Transverse colon (tissue), 4 donors: ENCODE measurements at regions not wholly inside any gene's neighbourhood (a gene's known extent, or its start where the extent isn't known, plus 50 kb on each side); places are given as distances from the start of the nearest gene placed in this dataset.
A peak's percentile ranks its signal among the peaks of the same experiment; 100 is the strongest.

Source experiments
- DNase-seq: peaks from one replicate; pipeline ENCODE4 v3.0.0-alpha.2; 2019
- H3K27ac ChIP-seq, 4 donors: fragments of 200-600 bp; sonication (generic); 2 replicates each; pipeline ENCODE4 v1.5.1; 2016 to 2018; ENCODE audit warnings: inconsistent platforms in 4 of 4
- H3K27me3 ChIP-seq: fragments of 200-600 bp; sonication (generic); 2 replicates; pipeline ENCODE4 v1.5.1; 2017; ENCODE audit warnings: inconsistent platforms
- H3K36me3 ChIP-seq, 4 donors: fragments of 200-600 bp; sonication (generic); 2 replicates each; pipeline ENCODE4 v1.5.1; 2017 to 2019; ENCODE audit warnings: inconsistent platforms in 4 of 4
- H3K4me1 ChIP-seq, 4 donors: fragments of 200-600 bp; sonication (generic); 2 replicates each; pipeline ENCODE4 v1.5.1; 2017 to 2020; ENCODE audit warnings: inconsistent platforms in 4 of 4
- H3K4me3 ChIP-seq, 4 donors: fragments of 200-600 bp; sonication (generic); 1 replicate in 1 of 4; 2 replicates in 3 of 4; pipeline versions ENCODE4 v1.5.1 to v1.6.1; 2017 to 2019; ENCODE audit warnings: inconsistent platforms in 4 of 4
- H3K9me3 ChIP-seq, 2 donors: fragments of 200-600 bp; sonication (generic); 2 replicates each; pipeline ENCODE4 v1.5.1; 2017 to 2019; ENCODE audit warnings: inconsistent platforms in 2 of 2
- CTCF ChIP-seq, 5 experiments: fragments of 200-600 bp in 3 of 5; fragments of 450-650 bp in 2 of 5; sonication (generic) in 3 of 5; IDR thresholded peaks; 1 replicate in 2 of 5; 2 replicates in 3 of 5; pipeline ENCODE4 v1.5.1; 2016 to 2017; ENCODE audit warnings: antibody characterized with exemption in 5 of 5, inconsistent platforms in 3 of 5, mild to moderate bottlenecking in 2 of 5, moderate library complexity in 1 of 5
- EP300 ChIP-seq: sonication (generic); formaldehyde crosslinking; IDR thresholded peaks from one replicate; pipeline ENCODE4 v1.6.1; 2017; ENCODE audit warnings: antibody characterized with exemption, low read depth
- POLR2A ChIP-seq: fragments of 450-650 bp; IDR thresholded peaks from one replicate; pipeline ENCODE4 v1.6.1; 2016; ENCODE audit warnings: antibody characterized with exemption, mild to moderate bottlenecking, moderate library complexity
- POLR2AphosphoS5 ChIP-seq, 3 donors: sonication (generic); formaldehyde crosslinking; IDR thresholded peaks; one replicate each; pipeline ENCODE4 v1.6.1; 2016; ENCODE audit warnings: antibody characterized with exemption in 3 of 3
- WGBS, 2 donors: methylation state at CpG; one replicate each; pipeline ENCODE4 v1.1.5; 2018; ENCODE audit warnings: low coverage in 1 of 2; 5-methylcytosine and 5-hydroxymethylcytosine counted together
- in situ Hi-C, 4 donors: fragments of 200-750 bp; cut with MboI; loops; one replicate each; pipeline versions ENCODE4 v1.15.0 to v1.15.1; 2017; ENCODE audit warnings: low sequenced_read_pairs in 3 of 4, low pct_ligation_motif_present in 1 of 4, low pct_unique_long_range_greater_than_20kb in 1 of 4
- intact Hi-C: fragments of 100-400 bp; cut with DNase I; formaldehyde crosslinking; loops from one replicate; pipeline ENCODE4 v1.15.1; 2023; ENCODE audit warnings: low total_unique reads

GRCh38 chrX:77087529-77088169 lies 359.5 kb upstream of the FGF16 start:
- TF ChIP-seq CTCF (IDR thresholded peaks at IDR 0.05) (no peak), POLR2AphosphoS5 (IDR thresholded peaks at IDR 0.05) (no peak), EP300 (no peak), POLR2A (no peak)
- in situ Hi-C loops (no loop called here), intact Hi-C loops (no loop called here)
- no peaks in the 10 kb centered on the region for H3K27me3 ChIP-seq
- H3K27ac ChIP-seq: no peak overlapping the region
- DNase-seq: peak; percentile 8
- no peaks in the 10 kb centered on the region for H3K9me3 ChIP-seq
- 0 to 62% methylated on average over 1 to 7 of the region's 7 CpGs for WGBS, 2 donors
- no peaks in the 10 kb centered on the region for H3K4me1 ChIP-seq
- H3K4me3 ChIP-seq: no peak overlapping the region
- no peaks in the 10 kb centered on the region for H3K36me3 ChIP-seq

GRCh38 chrX:77088233-77088632 lies 359.0 kb upstream of the FGF16 start:
- 41% methylated on average over 1 of the region's 1 CpG; no CpG with 5 or more reads in 1 of the 2 donors for WGBS, 2 donors

GRCh38 chrX:77114501-77114900 lies 332.7 kb upstream of the FGF16 start:
- no peaks in the 10 kb centered on the region for H3K36me3 ChIP-seq
- in situ Hi-C loops (loop anchor here in 1 of 4 donors (25.0 kb wide), 1 partner anchor 102 kb away; no protein-coding TSS in a partner anchor), intact Hi-C loops (no loop called here)
- no peak for DNase-seq
- 61% methylated on average over 1 of the region's 1 CpG; no CpG with 5 or more reads in 1 of the 2 donors for WGBS, 2 donors
- no peaks in the 10 kb centered on the region for H3K4me1 ChIP-seq
- H3K4me3 ChIP-seq: no peak overlapping the region
- TF ChIP-seq POLR2A: no peak
- TF ChIP-seq EP300: no peak
- no peak for TF ChIP-seq CTCF (IDR thresholded peaks at IDR 0.05)
- no peak for TF ChIP-seq POLR2AphosphoS5 (IDR thresholded peaks at IDR 0.05)
- H3K27ac ChIP-seq: no peak overlapping the region
- H3K9me3 ChIP-seq: no peaks in the 10 kb centered on the region
- no peaks in the 10 kb centered on the region for H3K27me3 ChIP-seq

More at GRCh38 chrX:77088233-77088632, 359.0 kb upstream of the FGF16 start:
- intact Hi-C loops (no loop called here), in situ Hi-C loops (no loop called here)
- H3K4me3 ChIP-seq: no peak overlapping the region
- H3K27me3 ChIP-seq: no peaks in the 10 kb centered on the region
- DNase-seq: no peak
- TF ChIP-seq POLR2AphosphoS5 (IDR thresholded peaks at IDR 0.05) (no peak), POLR2A (no peak), CTCF (IDR thresholded peaks at IDR 0.05) (no peak), EP300 (no peak)
- H3K4me1 ChIP-seq: no peaks in the 10 kb centered on the region
- no peaks in the 10 kb centered on the region for H3K9me3 ChIP-seq
- no peak overlapping the region for H3K27ac ChIP-seq
- H3K36me3 ChIP-seq: no peaks in the 10 kb centered on the region

GRCh38 chrX:77118686-77119085 lies 328.5 kb upstream of the FGF16 start:
- in situ Hi-C loops (loop anchor here in 1 of 4 donors (25.0 kb wide), 1 partner anchor 106 kb away; no protein-coding TSS in a partner anchor), intact Hi-C loops (no loop called here)
- no peak overlapping the region for H3K27ac ChIP-seq
- H3K27me3 ChIP-seq: no peaks in the 10 kb centered on the region
- no peak for TF ChIP-seq POLR2A
- TF ChIP-seq EP300: no peak
- TF ChIP-seq CTCF (IDR thresholded peaks at IDR 0.05): no peak
- TF ChIP-seq POLR2AphosphoS5 (IDR thresholded peaks at IDR 0.05): no peak
- WGBS, 2 donors: 63% methylated on average over 2 of the region's 2 CpGs; no CpG with 5 or more reads in 1 of the 2 donors
- H3K4me3 ChIP-seq: no peak overlapping the region
- no peaks in the 10 kb centered on the region for H3K4me1 ChIP-seq
- no peaks in the 10 kb centered on the region for H3K9me3 ChIP-seq
- H3K36me3 ChIP-seq: no peaks in the 10 kb centered on the region
- no peak for DNase-seq
